ENCODE measurements at regions not wholly inside any gene's neighbourhood (a gene's known extent, or its start where the extent isn't known, plus 50 kb on each side); places are given as distances from the start of the nearest gene placed in this dataset.
"Not testable (repeated sequence)": the region's sequence is repeated elsewhere in the genome, so short reads cannot be mapped to it uniquely, and the experiment has no call there.

DNA sequence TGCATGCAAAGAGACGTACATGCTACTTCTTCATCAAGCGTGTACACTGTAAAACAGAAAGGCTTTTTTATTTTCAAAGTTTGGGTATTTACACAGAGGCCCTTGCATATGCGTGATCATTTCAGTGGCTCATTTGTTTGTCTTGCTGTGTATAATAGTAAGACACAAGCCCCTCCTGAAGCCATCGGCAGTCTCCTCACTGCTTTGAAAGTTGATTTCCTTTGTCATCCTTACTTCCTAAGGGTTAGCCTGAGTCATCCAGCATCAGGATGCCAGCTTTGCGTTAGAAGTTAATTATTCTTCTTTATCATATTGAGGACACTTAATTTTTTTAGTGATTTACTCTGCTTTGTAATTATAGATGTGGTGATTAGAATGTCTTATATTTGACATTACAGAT, 72.5 kb upstream of the CTBP2 start:
- DNase-seq: no peak

DNA sequence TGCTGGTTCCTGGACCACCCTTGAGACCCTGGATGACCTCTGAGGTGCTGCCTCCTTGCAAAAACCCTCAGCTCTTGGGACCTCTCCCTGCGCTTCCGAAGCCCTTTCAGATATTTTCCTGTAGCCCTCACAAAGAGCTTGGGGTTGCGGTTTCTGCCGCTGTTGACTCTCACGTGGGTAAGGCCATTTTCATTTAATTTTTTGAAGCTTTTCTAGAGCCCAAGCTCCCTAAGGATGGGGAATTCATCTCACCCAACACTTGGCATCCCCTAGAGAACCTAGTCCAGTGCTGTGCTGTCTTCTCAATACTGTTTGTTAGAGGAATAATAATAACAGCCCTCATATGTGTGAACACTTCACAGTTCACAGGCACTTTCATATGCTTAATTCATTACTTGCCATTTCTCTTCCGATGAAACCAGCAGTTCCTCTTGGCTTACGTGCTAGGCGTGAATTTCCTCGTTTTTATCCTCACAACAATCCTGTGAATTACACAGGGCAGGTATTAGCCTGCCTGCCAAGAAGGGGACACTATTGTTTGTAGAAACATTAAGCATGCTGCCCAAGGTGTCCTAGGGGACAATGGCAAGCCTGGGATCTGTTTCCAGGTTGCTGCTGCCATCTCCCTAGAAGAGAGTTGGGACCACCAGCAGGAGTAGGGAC, 71.6 kb upstream of the CTBP2 start:
- DNase-seq: no peak

DNA sequence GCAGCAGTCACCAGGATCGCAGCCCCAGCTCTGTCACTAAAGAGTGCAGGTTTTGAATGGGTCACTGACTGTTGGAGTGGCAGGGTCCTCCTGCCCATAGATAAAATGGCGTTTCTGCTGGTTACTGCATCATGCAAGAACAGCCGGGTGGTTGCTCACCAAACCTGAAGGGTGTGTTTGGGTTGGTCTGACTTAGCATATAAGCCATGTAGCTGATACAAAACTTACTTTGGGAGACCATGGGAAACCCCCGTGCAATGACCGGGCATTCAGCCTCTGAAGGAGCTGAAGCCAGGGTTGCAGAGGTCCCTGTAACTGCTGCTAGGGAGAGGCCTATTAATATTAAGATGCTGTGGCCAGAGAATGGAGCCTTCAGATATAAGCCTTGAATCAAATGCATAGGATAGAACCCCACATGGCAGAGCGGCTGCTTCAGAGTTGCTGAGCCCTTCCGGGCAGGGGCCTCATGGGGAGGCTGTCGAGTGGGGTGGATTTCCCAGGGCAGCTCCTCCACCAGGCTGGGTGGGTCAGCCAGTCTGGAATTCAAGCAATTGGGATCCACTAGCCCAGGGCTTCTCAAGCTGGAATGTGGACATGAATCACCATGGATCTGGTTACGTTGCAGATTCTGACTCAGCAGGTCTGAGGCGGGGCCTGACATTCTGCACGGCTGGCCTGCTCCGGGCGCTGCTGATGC, 70.9 kb upstream of the CTBP2 start:
- no peak for DNase-seq

DNA sequence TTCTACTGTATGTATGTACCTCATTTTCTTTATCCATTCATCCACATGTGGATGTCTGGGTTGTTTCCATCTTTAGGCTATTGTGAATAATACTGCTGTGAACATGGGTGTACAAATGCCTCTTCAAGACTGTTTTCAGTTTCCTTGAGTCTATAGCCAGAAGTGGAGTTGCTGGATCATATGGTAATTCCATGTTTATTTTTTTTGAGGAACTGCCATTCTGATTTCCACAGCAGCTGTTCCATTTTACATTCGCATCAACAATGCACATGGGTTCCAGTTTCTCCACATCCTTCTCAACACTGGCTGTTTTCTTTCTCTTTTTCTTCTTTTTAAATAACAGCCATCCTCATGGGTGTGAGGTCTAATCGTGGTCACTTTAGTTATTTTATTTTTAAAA, 69.9 kb upstream of the CTBP2 start:
- no peak for DNase-seq

DNA sequence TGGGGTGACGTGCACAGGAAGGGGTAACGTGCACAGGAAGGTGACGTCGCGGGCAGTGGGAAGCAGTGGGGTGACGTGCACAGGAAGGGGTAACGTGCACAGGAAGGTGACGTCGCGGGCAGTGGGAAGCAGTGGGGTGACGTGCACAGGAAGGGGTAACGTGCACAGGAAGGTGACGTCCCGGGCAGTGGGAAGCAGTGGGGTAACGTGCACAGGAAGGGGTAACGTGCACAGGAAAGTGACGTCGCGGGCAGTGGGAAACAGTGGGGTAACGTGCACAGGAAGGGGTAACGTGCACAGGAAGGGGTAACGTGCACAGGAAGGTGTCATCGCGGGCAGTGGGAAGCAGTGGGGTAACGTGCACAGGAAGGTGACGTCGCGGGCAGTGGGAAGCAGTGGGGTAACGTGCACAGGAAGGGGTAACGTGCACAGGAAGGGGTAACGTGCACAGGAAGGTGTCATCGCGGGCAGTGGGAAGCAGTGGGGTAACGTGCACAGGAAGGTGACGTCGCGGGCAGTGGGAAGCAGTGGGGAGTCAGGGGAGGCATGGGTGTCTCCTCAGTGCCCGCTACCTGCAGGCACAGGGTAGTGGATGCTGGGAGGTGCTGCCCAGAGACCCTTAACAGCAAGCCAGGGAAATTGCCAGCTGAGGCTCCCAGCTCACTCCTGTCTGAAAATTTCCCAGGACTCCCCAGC, 68.0 kb upstream of the CTBP2 start:
- not testable (repeated sequence) for DNase-seq

DNA sequence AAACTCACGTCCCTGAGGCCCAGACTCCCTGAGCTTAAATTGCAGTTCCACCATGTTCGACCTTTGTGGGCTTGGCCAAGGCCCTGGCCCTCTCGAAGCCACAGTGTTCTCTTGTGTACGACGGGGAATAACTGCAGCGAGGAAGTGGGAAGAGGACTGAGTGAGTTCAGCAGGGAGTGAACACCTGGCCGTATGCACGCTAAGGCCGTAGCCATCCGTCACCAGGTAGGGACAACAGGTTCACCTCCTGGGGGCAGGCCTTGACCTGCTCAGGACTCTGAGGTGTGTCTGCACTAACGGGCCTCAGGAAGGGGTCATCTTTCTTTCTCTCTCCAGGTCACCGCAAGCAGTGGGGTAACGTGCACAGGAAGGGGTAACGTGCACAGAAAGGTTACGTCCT, 67.2 kb upstream of the CTBP2 start:
- DNase-seq: no peak

DNA sequence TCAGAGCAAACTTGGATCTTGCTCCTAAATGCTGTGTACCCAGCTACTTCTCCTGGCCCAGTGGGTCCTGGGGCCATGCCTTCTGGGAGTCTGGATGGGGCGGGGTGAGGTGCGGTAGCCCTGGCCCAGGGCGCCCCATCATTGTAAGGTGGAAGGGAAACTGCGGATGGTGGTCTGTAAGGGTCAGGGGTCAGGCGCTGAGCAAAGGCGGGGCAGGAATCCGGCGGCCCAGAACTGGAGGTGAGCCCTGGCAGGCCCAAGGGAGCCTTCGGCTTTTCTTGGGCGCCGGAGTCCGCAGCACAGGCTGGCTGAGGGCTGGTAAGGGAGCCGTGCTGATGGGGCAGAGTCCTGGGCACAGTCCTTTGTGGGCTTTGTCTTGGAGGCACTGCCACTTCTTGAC, 66.5 kb upstream of the CTBP2 start:
- no peak for DNase-seq

DNA sequence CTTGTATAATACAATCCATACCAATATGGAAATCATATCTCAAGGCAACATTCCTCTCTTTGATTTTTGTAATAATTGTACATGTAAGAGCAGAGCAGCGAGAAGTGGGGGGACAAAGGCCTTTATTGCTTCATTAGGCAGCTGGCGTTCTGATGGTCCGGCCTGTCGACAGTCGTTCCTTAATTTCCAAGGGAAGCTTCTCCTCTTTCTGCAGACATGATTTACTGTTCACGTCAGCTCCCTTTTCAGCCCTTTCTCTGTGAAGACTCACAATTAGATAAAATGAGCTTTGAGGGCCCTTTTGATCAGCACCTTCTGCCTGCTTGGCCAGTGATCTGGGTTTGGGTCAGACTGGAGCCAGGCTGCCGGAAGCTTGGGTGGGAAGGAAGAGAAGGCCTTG, 65.6 kb upstream of the CTBP2 start:
- no peak for DNase-seq

DNA sequence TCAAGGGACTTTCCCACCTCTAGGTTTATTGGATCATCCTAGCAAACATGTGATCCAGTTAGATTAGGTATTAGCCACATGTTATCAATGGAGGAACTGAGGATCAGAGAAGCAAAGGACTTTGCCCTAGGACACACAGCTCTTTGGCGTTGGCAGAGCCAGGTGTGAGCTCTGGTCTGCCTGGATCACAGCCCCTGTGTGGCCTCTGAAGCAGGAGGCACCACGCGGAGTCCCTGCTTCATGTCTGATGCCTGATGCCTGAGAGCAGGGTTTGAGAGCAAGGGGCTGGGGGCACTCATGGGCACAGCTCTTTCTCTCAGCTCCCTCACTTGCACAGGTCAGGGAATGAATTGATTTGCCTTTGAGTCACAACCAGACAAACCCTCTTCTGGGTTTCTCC, 64.7 kb upstream of the CTBP2 start:
- DNase-seq: no peak

DNA sequence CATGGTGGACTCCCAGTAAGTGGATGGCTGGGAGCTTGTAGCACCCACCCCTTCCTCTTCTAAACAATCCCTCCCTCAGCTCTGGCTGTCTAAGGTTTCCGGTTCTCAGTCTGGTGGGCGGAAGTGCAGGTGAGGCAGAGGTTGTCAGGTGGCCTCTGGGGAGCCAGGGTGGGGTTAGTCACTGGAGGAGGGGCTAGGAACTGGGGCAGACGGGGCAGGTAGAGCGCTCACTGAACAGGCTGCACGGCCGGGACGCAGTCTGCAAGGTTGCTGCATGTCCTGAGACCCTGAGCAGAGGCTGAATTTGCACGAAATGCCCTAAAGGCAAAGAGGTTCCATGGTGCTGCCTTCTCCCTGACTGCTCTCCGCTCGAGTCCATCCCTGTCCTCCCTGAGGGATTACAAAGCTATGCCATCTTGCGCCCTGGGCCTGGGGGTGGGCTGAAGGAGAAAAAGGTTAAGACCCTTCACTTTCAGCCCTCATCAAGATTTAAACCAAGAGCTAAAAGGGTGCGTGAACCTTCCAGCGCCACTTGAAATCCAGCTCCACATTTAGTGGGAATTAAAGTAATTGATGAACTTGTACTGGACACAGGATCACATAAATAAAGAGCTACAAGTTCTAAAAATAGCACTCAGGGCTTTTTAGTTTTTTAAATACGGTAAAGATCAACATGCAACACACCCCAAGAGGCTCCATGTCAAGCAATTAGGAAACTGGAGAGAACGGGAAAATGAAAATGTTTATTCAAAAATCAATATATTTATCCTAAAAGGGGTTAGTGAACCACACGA, 62.3 kb upstream of the CTBP2 start:
- DNase-seq: no peak

DNA sequence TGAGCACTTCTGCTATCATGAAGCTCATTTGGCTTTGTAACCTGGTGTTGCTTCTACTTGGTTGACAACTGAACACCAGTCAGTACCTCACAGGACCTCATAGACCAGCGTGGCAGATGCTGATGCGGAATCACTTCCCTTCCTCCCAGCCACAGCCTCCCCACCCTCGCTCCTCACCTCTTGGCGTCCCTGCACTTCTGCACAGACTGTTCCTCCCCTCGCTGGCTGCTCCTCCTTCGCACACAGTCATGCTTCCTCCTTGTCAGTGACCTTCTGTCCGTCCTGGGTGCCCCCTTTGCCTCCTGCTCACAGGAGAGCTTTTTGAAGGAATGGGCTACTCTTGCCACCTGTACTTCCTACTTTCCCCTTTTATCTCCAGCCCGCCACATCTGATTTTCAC, 61.4 kb upstream of the CTBP2 start:
- no peak for DNase-seq

DNA sequence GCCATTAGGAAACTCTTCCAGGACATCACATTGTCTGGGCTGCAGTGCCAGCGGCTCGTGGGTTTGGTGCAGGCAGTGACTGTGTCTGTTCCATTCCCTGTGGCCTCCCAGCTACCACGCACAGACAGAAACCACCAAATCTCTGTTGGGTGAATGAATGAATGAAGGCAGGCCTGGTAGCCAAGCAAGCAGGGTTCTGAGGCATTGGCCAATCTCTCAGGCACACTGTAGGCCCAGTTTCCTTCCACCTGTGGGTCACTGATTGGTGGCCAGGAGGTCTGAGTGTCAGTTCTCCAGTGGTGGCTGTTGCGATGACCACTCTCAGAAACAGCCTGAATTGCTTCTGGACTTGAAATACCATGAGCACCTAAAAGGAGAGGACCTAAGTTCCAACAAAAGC, 59.4 kb upstream of the CTBP2 start:
- no peak for DNase-seq

DNA sequence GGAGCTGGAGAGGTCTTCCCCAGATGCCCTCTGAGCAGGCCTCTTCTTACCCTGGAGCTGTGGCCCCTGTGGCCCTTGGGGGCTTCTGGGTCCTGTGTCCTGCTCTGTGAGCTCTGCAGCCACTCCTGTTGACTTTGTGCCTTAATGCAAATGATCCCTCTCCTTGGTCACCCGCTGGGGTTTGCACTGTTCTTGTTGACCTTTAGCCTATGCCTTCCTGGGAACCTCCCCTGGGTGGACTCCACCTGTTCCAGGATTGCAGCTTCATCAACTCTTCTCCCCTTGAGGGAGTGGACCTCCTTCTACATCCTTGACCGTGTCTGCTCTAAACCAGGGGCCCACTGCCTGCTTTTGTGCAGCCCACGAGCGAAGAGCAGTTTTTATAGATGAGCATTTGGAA, 58.6 kb upstream of the CTBP2 start:
- no peak for DNase-seq

DNA sequence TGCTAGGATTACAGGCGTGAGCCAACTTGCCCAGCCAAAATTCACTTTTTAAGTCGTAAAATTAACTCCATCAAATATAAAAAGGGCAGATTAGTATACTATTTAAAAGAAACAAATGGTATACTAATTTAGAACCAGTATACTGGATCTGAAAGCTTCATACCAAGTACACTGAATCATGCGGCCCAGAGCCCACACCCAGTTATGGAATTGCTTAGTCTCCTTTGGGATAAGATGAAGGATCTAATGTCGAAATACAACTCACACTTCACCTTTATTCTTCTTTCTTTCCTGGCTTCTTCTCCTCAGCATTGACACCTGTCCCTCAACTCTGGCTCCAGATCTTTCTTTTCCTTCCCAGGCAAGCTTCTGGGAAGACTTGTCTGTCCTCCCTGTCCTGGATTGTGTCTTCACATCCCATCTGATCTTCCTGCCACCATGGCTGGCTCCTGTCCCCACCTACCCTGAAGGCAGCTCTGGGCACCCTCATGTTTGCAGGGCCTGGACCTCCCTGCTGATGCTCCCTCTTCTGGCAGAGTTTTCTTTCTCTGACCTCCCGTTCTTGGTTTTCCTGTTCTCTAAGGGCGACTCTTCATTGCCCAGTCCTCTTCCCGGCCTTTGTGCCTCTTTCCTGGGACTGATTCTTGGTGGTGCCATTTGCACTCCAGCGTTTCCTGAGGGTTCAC, 57.8 kb upstream of the CTBP2 start:
- DNase-seq: no peak

DNA sequence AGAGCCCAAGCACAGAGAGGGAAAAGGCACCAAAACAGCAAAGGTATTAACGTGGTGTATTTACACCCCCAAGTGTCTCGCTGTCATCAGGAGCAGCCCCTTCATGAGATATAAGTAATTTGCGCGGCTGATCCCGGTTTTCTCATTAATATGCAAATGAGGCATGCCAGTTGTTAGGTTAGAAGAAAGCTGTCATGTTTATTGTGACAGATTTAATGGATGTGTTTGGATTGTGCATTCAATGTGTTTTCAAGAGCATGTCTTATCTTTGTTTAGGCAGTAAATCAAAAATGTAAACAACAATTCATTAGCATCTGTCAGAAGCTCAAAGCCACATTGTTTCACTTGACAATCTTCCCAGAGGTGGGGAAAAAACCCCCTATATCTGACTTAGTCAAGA, 56.5 kb upstream of the CTBP2 start:
- DNase-seq: no peak

DNA sequence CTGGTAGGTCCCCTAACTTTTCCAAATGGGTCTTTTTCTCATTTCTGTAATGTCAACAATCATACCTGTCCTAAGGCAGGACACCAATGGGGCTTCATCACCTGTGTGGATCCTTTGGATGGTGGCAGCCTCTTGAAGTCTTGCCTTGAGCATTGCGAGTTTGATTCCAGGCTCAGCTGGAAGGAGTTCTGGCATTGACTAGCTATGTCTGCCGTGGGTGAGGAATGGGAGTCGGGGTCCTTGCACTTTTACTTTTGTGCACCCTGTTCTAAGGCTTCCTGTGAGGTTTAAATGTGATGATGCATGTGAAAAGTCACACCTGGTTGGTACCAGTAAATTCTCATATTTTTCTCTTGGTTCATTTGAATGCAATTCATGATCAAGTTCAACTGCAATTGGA, 55.9 kb upstream of the CTBP2 start:
- DNase-seq: no peak

DNA sequence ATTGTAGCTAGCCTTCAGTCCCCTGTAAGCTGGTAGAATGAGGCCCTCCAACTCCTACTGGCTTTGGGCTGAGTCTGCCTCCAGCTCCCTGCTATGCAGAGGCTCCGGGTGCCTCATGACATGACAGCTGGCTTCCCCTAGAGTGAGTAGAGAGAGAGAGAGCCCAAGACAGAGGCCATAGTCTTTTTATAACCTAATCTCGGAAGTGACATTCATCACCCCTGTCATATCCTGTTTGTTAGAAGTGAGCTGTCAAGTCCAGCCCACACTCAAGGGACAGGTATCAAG, 53.9 kb upstream of the CTBP2 start:
- no peak for DNase-seq

DNA sequence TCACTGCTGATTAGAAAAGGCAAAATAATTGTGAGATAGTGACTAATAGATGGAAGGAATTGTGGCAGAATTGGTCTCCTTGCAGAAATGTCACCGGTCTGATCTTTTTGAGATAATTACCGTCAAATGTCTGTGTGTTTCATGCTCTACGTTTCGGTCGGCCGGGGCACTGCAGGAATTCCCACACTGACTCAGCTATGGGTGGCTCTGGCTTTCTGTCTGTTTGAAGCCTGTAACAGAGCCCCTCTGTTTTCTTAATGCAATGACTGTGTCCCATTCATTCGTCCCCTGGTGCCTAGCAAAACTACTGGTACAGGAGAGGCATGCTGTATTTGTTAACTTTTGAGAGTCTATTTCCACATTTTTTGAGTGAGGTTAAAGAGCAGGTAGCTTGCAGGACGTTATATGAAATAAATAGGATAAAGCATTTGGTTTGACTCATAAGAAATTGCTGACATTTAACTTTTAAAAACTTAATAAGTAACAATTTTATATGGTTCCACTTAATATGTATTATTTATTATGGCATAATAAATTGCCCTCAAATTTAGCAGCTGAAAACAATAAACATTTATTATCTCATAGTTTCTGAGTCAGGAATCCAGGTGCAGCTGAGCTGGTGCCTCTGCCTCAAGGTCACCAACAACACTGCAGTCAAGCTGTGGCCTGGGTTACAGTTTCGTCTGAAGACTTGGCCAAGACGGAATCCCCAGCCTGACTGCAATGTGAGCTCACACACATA, 53.3 kb upstream of the CTBP2 start:
- DNase-seq: no peak

DNA sequence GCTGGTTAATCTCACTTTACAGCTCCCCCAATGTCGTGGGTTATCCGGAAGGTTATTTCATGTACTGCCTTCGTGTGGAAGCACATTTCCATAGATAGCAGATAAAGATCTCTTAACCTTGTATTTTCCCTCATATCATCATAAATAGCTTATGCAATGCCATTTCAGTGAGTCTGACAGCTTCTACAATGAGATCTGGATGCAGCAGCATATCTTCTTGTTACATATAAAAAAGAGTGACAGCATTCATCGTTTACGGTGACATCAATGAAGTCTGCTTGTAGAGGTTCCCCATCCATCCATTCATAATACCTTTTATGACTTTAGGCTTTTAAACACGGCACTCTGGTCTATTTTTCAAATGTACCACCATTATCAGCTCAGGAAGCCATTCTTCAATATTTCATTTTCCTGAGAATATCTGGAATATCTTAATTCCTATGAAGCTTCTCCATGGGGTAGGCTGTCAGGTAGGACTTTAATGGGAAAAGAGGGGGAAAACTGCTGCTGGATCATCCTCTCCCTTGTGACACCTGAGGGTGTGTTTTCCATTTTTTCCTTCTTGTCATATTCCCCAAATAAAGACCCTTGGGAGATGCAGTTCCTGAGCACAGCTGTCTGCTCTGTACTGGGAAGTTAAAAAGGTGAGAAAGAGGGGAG, 51.9 kb upstream of the CTBP2 start:
- no peak for DNase-seq
